KBM-7 (cell line): ENCODE measurements at regions not wholly inside any gene's neighbourhood (a gene's known extent, or its start where the extent isn't known, plus 50 kb on each side); places are given as distances from the start of the nearest gene placed in this dataset.

Source experiments
- DNase-seq: peaks from one replicate; pipeline ENCODE4 v3.0.0-alpha.2; 2015
- in situ Hi-C: fragments of 300-500 bp; cut with MboI; formaldehyde crosslinking; loops from 2 replicates; pipeline ENCODE4 v1.14.3; 2020; ENCODE audit warnings: low sequenced_read_pairs, low pct_unique_long_range_greater_than_20kb, mixed read lengths

DNA sequence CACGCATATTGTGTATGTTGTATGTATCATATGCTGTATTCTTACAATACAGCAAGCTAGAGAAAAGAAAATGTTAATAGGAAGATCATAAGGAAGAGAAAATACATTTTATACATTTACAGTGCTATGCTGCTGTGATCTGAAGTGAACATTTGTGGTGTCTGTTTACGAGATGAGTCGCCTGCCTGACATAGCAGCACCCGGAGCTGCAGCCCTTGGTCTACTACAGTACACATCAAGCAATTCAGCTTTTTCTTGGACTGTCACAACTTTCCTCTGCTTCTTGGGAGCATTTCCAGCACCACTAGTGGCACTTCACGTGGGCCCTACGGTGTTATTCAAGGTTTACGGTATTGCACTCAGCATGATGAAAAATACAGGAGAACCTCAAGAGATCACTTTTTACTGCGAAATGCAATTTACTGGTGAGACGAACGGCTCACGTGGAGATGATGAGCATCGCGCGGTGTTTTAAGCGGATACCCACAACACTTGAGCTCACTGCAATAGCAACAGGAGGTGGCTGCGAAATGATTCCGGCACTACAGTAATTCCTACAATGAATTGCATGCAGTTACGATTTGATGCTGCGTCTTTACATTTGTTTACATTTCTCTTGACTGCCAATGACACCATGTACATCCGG lies 308.4 kb downstream of the FGF9 start:
- in situ Hi-C loops, result no loop called here
- DNase-seq, result no peak

DNA sequence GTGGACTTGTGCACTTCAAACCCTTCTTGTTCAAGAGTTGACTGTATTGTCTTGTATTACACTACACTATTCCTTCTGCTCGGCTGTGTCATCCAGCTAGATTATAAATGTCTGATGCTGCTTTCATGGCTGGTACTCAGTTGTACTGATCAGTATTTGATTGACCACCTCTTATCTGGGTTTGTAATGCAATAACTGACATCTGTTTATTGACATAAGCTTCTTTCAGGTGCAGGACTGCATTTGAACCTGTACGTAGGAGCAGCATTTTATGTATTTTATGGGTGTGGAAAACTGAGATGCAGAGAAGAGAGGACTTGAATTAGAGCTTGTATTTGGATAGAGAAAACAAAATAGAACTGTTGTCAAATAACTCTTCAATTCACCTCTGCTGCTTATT lies 309.2 kb downstream of the FGF9 start:
- in situ Hi-C loops, result no loop called here
- no peak for DNase-seq

DNA sequence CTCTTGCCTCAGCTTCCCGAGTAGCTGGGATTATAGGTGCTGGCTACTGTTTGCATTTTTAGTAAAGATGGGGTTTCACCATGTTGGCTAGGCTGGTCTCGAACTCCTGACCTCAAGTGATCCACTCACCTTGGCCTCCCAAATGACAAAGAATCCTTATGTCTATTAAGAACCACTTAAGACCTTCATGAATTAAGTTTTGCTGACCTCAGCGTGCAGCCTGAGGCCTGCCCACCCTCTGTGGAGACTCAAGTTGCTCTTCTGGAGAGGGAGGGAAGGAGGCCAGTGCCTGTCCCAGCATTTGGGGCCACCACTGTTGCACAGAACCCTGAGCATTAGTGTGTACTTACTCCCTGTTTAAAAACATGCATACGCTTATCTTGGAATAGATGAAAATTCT lies 313.3 kb downstream of the FGF9 start:
- in situ Hi-C loops, result no loop called here

GRCh38 chr13:21986602-21987001 lies 315.7 kb downstream of the FGF9 start:
- no peak for DNase-seq
- in situ Hi-C loops, result no loop called here

More for the DNA sequence above, 313.3 kb downstream of the FGF9 start:
- no peak for DNase-seq

DNA sequence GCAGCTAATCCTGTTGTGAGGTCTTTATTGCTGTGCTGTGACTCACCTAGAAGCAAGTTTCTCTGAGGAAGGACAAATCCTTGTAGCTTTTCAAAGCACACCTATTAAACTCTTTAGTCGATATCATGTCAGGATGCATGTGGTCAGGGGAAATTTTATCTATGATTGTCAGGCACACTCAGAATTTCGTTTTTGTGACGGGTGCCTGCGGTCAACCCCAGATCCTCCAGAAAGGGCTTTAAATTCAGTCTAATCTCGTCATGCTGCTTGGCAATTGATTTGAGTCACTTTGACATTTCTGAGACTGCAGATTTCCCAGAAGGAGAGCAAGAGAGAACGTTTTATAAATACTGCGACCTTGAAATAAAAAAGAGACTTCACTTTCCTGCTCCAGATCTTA lies 316.9 kb downstream of the FGF9 start:
- DNase-seq, result peak; percentile 97
- in situ Hi-C loops, result no loop called here

DNA sequence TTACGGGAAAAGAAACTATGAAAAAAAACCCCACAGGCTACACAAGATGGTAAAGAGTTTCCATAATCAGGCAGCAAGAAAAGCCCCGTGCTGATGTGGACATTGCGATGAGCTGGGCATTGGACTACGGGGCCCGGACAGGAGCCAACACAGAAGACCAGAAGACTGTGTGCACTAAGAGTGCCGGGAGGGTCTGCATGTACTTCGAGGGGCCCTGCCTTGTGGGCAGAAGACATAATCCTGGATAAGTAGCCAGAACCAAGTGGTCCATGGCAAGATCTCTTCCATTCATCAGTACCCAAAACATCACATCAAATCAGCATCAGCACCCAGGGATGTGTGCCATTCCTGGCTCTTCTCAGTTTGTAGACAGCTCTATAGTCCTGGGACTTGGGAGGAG lies 317.8 kb downstream of the FGF9 start:
- DNase-seq, result no peak
- in situ Hi-C loops, result no loop called here

DNA sequence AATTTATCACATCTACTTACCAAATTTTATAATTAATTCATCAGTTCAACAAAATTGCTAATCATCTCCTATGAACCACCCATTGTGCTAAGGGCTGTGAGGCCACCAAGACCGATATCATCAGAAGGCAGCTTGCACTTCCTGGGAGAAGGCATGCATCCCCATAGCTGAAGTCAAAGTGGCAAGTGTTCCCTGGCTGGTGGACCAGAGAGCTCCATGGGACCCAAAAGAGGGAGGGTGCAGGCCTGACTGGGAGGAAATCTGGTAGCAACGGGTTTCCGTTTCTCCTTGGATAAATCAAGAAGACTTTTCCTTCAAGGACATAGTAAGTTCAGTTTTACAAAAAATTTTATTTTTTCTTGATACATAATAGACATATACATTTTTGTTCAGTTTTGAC lies 325.2 kb downstream of the FGF9 start:
- DNase-seq, result no peak
- in situ Hi-C loops, result no loop called here

- in situ Hi-C loops, result no loop called here
- no peak for DNase-seq
Observed at GRCh38 chr13:21997726-21998125, 326.9 kb downstream of the FGF9 start.

GRCh38 chr13:21998279-21998990 lies 327.6 kb downstream of the FGF9 start:
- DNase-seq, result no peak
- in situ Hi-C loops, result no loop called here

GRCh38 chr13:21999666-22000065 lies 328.8 kb downstream of the FGF9 start:
- no peak for DNase-seq
- in situ Hi-C loops, result no loop called here

GRCh38 chr13:22000191-22000590 lies 329.3 kb downstream of the FGF9 start:
- in situ Hi-C loops, result no loop called here
- no peak for DNase-seq

GRCh38 chr13:22001336-22001735 lies 330.5 kb downstream of the FGF9 start:
- in situ Hi-C loops, result no loop called here
- no peak for DNase-seq

GRCh38 chr13:22002893-22003292 lies 332.0 kb downstream of the FGF9 start:
- in situ Hi-C loops, result no loop called here
- DNase-seq, result no peak

GRCh38 chr13:22009500-22009899 lies 338.6 kb downstream of the FGF9 start:
- in situ Hi-C loops, result no loop called here
- DNase-seq, result peak; percentile 99

GRCh38 chr13:22009937-22010336 lies 339.1 kb downstream of the FGF9 start:
- in situ Hi-C loops, result no loop called here
- no peak for DNase-seq

GRCh38 chr13:22012686-22013085 lies 341.8 kb downstream of the FGF9 start:
- in situ Hi-C loops, result no loop called here
- DNase-seq, result no peak

GRCh38 chr13:22014469-22014868 lies 343.6 kb downstream of the FGF9 start:
- DNase-seq, result no peak
- in situ Hi-C loops, result no loop called here

DNA sequence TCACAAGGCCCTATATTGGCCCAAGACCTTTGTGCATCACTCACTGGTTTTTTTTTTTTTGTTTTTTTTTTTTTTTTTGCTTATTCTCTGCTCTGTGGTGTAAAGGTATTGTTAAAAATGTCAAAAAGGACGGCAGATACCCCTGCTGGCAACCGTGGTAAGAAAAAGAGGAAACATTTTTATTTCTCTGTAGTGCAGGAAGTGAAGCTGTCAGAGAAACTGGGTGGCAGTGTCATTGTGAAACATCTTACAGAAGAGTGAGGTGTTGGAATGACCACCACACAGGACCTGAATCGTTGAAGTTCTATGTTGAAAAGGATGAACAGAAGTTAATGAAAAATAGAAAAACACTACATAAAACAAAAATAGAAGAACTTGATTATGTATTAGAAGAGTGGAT lies 346.4 kb downstream of the FGF9 start:
- in situ Hi-C loops, result no loop called here
- peak; percentile 89 for DNase-seq

DNA sequence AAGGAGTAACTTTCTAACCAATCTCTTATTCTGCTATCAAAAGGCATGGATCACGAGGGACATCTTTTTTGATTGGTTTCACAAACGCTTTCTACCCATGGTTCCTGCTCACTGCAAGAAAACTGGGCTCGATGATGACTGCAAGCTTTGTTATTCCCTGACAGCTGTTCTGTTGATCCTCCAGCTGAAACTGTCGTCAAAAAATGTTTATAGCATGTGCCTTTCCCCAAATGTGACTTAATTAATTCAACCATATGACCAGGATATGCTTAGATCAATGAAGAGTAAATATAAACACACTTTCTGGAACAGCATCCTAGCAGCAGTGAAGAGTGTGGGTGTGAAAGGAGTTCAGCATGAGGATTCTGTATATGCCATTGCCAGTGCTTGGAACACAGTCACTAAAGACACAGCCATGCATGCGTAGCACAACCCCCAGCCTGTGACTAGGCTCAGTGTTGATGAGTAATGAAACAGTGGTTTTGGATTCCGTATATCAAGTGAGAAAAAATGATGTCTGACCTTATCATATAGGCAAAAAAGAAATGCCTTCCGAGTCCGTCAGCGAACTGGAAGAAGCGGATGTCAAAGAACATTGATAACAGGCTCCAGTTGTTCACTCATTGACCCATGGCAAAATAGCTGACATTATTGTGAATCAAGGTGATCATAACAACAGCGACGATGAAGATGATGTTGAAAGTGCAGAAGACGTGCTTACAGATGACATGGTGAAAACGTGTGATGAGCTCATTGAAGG lies 347.4 kb downstream of the FGF9 start:
- in situ Hi-C loops, result no loop called here
- no peak for DNase-seq

GRCh38 chr13:22018836-22019210 lies 347.9 kb downstream of the FGF9 start:
- DNase-seq, result no peak
- in situ Hi-C loops, result no loop called here
